Fibroblast of skin of back (primary cell): ENCODE measurements at regions not wholly inside any gene's neighbourhood (a gene's known extent, or its start where the extent isn't known, plus 50 kb on each side); places are given as distances from the start of the nearest gene placed in this dataset.

Experiments used
- DNase-seq: peaks from one replicate; pipeline ENCODE4 v3.0.0-alpha.2; 2013

DNA sequence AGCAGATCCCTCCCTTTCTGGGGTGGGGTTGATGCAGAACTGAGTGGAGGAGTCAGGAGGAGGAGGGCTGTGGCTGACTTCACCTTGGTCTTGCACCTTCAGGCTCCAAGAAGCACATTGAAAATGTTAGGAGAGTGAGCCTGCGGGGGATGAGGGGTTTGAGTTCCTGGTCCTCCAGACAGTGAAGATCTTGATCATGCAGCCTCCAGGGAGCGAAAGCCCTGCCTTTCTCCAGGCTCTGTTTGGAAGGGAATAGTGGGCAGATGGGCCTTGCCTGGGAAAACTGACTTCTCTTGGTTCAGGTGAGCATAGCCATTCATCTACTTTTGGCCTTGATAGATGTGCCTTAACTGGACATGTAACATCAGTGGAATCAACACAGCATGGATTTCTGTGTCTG lies 267.6 kb upstream of the B3GAT1 start:
- DNase-seq: no peak

DNA sequence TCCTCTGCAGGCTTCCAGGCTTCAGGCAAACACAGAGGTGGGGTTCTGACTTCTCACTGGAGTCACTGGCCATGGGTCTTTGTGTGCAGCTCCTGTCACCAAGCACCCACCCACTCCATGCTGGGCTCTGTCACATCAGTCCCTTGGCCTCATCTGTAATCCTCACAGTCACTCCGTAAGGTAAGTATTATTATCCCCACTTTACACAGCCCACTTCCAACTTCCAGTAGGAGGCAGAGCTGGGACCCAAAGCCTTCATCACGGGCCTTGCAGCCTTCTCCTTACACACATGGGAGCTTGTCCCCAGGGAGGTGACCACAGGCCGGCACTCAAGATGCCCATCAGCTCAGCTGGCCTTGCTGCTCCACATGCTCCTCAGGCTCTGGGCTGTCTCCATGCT lies 266.7 kb upstream of the B3GAT1 start:
- no peak for DNase-seq

DNA sequence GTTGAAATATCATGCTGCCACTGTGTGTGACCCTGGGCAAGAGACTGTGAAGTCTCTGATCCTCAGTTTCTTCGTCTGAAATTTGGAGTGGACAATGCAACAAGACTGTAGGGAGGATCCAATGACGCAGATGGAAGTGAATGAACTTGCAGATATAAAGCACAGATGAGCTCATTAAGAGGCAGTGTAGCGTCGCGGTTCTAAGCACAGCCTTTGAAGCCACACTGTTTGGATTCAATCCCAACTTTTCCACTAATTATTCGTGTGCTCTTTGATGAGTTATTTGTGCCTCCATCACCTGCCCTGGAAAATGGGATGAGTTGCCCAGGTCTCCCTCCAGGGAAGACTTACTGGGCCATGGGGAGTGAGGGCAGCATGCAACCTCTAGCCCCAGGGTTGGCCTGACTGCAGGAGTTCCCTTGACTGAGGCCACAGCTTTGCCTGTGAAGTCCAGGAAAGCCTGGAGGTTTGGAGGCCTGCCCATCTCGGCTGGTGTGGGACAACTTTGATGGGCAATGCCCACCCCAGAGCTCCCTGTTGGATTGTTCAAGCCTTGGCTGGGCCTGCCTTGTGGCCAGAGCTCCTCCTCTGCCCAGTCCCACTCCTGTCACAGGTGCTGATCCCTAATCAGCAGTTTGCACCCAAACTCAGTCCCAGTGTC lies 266.0 kb upstream of the B3GAT1 start:
- DNase-seq: no peak

DNA sequence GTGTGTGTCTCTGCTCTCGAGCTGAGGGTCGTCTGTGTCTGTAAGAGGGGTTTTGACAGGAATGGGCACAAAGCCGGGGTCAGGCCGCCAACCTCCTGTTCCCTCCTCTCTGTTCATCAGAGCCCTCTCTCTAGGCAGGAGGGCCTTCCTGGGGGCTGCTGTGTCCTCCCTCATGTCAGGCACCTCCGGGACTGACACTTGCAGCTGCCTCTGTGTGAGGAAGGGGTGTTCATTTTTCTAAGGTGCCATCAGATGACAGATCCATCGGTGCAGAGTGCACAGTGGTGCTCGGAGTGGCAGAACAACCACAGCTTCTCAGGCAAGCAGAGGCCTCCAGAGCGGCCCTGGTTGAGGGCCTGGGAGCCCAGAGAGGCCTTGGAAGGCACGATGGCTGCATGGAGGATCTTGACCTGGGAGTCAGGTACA lies 265.4 kb upstream of the B3GAT1 start:
- DNase-seq: no peak

DNA sequence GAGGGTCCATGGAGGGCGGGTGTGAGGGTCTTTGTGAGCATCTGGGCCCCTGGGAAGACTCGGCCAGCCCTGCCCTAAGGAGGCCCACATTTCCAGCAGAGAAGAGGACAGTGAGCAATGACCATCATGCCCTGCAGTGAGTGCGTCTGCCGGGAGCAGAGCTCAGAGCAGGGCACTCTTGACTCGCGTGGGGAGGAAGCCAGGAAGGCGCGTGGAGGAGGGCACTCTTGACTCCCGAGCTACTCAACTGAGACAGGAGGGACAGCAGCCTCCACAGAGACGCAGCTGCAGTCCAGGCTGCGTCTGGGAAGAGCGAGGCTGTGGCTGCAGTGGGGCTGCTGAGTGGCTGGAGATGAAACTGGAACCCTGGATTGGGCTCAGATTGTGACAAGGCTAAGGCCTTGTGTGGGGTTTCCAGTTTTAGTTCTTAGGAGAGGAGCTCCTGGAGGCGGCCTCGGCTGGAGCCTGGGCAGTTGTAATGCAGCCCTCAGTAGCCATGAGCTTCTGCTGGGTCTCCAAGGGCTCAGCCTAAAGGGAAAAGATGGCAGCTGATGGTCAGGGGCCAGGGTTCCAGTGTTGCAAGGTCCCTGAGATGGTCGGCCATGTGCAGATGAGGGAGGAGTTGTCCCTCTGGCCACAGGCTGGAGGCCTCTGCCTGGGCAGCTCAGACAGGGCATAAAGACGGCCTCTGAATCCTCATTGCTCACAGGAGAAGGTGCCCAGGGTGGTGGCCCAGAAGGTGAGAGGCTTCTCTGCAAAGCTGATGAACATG lies 264.7 kb upstream of the B3GAT1 start:
- DNase-seq: no peak

DNA sequence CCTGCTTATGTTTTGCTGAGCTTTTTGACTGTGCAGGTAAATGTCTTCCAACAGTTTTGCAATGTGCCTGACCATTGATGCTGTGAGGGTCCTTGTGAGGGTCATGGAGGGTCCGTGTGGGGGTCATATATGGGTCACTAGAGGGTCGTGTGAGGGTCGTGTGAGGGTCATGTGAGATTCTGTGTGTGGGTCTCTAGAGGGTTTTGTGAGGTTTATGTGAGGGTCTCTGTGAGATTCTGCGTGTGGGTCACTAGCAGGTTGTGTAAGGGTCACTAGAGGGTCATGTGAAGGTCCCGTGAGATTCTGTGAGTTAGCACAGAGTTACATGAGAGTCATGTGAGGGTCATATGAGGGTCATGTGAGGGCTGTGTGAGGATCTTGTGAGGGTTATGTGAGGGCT lies 263.9 kb upstream of the B3GAT1 start:
- DNase-seq: no peak

DNA sequence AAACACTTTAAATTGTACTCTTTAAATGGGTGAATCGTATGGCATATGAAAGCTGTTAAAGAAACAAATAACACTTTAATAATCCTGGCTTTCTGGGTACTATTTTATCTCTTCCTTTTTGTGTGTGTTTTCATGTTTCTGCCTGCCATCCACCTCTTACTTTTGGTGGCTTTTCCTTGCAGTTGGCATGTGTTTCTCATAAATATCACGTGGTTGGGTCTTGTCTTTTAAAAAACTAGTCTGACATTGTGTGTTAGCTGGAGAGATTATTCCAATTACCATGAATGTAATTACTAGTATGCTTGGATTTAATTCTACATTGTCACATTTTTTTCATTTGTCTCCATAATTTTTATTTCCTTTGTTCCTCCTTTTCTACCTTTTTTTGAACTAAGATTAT lies 262.9 kb upstream of the B3GAT1 start:
- no peak for DNase-seq

DNA sequence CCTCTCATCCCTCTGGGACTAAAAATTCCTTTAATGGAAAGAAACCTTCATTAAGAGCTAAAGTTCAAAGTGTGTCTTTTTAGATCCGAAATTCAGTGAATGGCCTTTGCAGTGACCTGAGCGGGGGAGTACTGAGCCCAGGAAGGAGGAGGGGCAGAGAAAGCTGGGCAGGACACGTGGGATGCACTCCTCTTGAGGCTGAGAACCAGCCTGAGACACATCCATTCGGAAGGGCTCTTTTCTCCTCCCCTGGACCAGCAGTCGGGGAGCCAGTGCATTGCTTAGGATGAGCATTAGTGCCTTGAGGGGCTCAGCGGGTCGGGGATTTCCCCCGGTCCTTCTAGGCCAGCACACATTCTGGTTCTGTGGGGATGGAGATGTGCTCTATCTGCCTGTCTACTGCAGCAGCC lies 258.9 kb upstream of the B3GAT1 start:
- no peak for DNase-seq

DNA sequence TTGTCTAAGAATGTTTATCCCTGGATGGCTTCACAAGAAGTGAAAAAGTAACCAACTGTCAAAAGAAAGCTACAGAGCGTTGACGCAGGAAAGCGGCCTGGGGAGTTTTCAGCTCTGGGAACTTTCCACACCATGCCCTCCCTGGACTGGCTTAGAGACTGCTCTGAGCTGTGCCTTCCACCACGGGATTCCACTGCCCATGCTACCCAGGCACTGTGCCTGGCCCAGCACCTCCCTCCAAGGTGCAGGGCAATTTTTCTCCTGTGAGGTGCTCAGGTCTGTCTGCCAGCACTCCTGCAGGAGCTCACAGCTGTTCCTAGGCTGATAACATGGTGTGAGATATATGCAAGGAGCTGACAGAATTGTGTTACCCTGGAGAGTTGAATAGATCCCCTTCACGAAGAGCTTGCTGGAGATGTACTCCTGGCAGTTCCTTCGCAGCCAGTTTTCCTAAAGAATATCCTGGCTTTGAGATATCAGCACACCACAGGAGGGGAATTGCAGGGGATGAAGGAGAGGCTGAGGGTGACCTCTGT lies 258.3 kb upstream of the B3GAT1 start:
- DNase-seq: no peak

DNA sequence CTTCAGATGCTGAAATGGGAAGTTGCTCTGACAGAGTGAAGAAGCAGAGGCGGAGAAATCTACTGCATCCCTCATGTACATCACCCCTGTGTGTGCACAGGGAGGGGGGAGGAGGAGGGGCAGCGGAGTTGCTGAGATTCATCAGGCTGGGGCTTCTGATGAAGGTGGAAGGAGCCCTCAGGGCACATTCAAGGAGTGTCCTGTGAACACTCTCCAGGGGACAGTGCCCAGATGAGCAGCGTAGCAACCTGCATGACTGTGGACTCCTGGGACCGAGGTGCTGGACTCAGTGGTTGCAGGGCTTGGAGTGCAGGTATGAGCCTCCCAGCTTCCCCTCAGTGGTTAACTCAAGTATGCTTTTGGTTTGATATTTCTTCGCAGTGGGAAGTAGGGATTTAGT lies 257.8 kb upstream of the B3GAT1 start:
- no peak for DNase-seq

DNA sequence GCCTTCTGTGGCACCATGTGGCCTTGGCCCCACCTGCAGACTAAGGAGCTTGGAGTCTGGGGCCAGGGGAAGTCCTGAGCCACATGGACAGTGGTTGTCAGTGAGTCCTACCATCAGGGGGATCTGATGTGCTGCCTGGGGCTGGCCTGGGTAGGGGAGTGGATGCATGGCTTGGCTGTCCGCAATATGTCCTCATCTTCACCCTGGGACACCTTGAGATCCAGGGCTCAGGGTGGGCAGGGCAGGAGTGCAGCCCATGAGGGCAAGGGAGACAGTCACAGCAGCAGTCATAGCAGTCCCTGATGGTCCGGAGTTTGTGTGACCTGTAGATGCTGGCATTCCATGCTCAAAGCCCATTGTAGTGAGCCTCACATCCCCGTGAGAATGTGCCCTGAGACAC lies 256.8 kb upstream of the B3GAT1 start:
- DNase-seq: no peak

DNA sequence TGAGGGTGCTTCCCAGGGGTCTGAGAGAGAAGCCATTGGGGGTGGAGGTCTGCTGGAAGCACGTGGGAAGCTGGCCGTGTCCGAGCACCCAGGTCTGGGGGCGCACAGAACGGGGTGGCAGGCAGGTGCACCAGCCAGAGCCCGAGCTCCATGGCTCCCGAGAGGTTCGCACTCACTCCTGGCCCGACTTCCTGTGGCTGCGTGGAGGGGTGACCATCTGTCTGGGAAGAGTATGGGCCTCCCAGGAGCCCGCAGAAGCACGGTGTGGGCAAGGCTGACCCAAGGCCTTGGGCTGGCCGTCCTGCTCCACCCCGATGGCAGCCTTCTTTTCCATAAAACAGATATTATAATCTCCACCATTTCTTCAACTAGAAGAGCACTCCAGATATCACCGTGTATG lies 256.0 kb upstream of the B3GAT1 start:
- DNase-seq: no peak

DNA sequence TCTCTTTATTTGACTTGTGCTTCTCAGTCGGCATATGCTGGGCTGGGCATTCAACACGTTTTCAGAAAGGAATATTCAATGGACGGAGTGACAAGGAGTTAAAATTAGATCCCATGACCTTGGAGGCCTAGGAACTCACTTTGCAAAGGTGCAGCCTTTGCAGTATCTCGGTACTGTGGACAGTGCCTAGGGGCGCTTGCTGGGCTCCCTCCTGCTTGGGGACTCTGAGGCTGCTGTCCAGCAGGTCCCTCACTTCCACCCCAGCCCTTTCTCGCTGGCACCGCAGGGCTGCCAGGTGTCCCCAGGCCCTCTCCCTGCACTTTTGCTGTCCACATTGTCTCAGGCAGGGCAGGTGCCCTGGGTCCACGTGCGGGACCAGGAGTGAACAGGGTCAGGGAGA lies 255.5 kb upstream of the B3GAT1 start:
- DNase-seq: no peak

DNA sequence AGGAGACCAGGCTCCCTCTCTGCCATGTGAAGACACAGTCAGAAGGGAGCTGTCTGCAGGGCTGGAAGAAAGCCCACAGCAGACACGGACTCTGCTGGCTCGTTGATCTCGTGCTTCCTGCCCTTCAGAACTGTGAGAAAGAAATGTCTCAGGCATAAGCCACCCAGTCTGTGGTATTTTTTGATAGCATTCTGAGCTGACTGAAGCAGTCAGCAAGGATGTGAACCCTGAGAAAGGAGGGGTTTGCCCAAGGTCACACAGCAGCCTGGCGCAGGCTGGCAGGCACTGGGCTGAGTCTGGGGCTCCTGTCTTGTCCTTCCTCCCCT lies 255.1 kb upstream of the B3GAT1 start:
- no peak for DNase-seq

DNA sequence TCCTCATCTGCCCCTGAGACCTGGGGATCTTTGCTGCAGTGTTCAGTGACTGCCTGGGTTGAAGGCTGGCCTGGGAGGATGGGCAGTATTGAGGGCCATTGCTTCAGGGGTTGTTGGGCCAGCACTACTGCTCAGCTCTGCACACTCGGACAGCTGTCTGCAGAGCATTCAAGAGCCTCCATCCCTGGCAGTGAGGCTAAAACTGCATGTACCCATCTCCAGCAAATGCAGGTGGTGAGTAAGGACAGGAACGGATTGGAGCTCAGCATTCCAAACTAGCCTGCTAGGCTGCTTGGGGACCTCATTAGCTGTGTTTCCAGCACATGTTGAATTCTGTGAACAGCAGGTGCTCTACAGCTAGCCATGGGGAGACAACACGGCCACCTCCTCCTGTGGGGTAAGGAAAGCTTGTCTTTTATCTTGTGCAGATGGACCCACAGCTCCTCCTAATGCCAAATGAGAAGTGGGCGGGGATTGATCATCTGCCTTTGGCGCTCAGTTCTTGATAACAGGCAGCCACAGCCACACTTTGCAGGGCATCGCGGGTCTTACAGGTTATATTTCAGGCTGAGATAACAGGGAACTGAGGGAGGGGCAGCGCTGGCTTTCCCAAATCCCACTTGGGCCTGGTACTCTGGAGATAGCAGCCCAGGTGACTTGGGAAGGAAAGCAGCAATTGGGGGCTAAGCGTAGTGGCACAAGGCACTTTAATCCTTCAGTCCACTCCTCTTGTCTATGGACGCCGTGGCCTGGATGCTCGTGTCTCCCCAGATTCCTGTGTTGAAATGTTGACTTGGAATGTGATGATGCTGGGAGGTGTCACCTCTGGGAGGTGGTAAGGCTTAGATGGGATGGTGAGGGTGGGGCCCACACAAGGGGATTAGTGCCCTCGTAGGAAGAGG lies 254.5 kb upstream of the B3GAT1 start:
- no peak for DNase-seq

DNA sequence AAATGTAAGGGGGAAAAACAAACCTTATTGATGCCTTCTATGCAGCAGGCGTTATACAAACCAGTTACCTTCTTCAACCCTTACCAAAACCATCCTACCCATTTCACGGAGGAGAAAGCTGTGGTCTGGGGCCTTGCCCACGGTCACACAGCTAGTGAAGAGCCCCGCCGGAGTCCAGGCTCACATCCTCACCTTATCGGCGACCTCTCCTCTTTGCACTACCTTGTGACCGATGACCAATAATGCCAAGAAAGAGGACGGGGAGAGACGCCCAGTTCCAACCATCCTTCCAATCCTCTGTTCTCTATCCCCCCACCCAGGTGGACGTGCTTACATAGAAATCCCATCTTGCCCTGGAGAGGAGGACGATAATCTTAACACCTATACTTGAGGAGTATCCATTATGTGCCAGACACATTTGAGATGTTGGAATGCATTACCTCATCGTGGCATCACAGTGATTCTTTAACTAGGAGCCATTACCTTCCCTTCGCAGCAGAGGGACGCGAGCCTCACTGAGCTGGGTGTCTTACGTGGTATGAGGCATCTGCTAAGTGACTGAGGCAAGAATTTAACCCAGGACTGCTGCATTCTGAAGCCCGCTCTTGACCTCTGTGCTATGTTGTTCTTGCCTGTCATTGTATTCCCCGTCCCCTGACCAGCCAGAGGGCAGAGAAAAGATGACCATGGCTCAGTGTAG lies 253.7 kb upstream of the B3GAT1 start:
- no peak for DNase-seq

DNA sequence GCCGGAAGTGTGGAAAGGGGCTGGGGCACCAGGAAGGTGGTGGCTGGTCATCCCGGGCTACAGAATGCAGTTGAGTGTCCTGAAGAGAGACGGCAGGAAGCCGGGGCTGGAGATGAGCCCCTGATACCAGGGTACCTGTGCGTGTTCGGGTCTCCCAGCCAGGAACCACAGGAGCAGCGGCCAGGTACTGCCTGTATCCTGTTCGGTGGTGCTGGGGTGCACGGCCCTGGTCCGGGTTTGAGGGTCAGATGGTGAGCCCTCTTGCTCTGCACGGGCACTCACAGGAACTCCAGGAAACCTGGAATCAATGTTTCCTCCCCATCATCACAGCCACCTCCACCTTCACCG lies 253.1 kb upstream of the B3GAT1 start:
- no peak for DNase-seq

DNA sequence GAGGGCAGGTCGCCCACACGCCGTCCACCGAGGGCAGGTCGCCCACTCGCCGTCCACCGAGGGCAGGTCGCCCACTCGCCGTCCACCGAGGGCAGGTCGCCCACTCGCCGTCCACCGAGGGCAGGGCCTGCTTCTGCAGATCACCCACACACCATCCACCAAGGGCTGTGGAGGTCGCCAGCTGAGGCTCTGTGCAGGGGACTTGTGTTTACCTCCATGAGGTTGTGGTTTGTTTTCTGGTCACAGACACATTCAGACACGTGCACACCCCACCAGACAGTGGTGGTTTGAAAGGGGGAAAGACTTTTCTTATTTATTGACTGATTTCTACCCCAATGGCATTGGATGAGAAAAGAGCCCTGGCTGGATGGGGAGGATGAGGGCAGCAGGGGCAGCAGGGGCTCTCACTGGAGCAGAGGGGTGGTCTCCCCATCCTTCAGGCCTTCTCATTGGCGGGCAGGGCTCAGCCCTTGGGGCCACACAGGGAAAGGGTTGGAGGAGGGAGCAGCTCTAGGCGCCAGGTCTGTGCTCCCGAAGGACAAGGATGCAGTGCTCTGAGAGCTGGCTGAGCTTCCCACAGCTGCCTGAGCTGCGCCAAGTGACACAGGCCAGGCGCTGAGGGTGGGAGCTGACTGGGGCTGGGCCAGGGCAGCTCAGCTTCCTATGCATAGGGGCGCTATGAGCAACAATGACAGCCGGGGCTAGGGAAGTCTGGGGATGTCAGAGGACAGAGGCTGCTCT lies 252.6 kb upstream of the B3GAT1 start:
- no peak for DNase-seq

DNA sequence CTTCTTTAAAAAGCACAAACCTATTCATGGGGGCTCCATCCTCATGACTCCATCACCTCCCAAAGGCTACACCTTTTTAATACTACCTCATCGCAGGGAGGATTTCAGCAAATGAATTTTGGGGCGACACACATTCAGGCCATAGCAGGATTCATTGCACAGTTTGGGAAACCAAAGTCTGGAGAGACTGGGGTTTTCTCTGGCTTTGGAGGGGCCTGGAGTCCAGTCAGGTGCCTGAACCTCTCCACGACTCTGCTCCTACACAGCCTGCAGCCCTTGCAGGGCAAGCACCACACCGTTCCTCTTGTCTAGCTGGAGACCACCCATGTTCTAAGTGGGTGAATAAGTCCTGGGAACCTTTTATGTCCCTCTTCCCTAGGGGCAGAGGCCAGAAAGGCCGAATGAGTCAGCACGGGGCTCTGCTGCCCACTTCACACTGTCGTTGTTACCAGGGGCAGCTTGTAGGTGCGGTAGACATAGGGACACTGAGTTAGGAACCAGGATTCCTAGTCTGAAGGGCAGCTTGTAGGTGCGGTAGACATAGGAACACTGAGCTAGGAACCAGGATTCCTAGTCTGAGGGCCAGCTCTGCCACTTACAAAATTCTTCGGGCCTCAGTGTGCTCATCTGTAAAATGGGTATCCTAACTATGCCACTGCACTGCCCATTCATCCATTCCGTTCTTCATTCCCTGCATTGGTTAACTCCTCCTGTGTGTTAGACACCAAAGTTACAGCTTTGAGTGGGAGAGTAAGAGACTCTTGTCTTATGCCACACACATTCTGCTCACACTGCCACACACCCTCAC lies 251.7 kb upstream of the B3GAT1 start:
- no peak for DNase-seq

DNA sequence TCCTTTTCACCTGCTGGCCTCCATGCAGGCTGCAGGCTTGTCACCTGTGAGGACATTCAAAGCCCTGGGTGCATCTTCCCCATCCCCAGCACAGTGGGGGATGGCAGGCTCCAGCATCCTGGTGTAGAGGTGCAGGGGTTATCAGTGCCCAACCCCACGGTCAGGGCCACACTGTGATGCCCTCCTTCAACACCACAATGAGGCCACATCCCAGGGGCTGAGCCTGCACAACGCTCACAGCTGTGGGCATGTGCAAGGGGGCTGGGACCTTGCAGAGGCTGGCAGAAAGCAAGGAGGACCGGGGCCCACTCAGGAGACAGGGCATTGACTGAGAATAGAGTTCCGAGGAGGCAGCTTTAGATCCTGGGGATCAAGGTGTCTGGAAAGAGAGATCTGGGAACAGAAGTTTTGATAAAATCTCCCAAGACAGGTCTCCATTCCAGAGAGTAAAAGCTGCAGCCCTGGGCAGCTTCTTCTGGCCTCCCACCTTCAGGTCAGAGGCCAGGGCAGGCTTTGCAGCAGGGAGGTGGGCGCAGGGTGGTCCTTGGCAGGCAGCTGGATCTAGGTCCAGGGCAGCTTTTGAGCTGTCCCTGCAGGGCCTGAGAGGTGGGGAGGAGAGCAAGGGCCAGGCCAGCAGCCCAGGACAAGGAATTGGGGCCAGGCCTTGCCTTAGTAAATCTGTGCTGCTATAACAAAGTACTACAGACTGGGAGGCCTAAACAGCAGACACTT lies 250.8 kb upstream of the B3GAT1 start:
- no peak for DNase-seq

DNA sequence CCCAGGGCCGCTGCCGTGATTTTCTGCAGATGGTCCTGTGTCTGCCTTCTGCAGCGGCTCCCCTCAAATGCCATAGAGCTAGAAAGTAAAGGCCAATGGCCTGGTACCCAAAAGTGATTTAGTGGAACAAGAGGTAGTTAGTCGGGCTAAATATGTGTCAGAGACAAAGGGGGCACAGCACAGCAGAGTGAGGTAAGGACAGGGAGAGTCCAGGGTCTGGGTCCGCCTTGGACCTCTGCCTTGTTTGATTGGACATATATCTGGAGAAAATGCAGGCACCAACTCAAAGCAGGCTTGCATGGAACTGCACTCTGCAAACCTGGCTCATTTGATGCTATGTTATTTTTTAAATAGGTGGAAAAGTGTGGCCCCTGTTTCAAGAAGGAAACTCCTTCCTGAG lies 249.6 kb upstream of the B3GAT1 start:
- DNase-seq: no peak
